ENCODE measurements at regions not wholly inside any gene's neighbourhood (a gene's known extent, or its start where the extent isn't known, plus 50 kb on each side); places are given as distances from the start of the nearest gene placed in this dataset.
"Not testable (repeated sequence)": the region's sequence is repeated elsewhere in the genome, so short reads cannot be mapped to it uniquely, and the experiment has no call there.

- no peak for FAIRE-seq
- ChIA-PET POLR2A (no interaction called here), CTCF (ENCODE audit: low intra/inter-chr PET ratio, low total read pairs) (no interaction called here)
- H2AFZ ChIP-seq (ENCODE audit: low read length): no peak overlapping the region
- no peak overlapping the region for H3K4me3 ChIP-seq (replicated peaks in 1 of 3; ENCODE audit: insufficient read depth in 1 of 3, low read depth in 2 of 3, low read length in 3 of 3)
- no peaks in the 10 kb centered on the region for H3K9me3 ChIP-seq (ENCODE audit: low read length)
- no peak overlapping the region for H3K27ac ChIP-seq (ENCODE audit: extremely low read length, insufficient read depth, low read length)
- intact Hi-C loops (cut with micrococcal nuclease; ENCODE audit: unreplicated experiment): no loop called here
- H3K4me2 ChIP-seq (ENCODE audit: low read depth, low read length): no peak overlapping the region
- no peaks in the 10 kb centered on the region for H3K79me2 ChIP-seq (ENCODE audit: insufficient read depth, low read length)
- no peak overlapping the region for H3K9ac ChIP-seq (ENCODE audit: insufficient read depth, low read depth, low read length)
- TF ChIP-seq ASH2L (IDR thresholded peaks at IDR 0.05; ENCODE audit: insufficient read length, low read depth, low read length): no peak
- H4K20me1 ChIP-seq (ENCODE audit: insufficient read depth, low read length): no peaks in the 10 kb centered on the region
- BruUV-seq (replicated peaks): no TSS peak
- no peak for DNase-seq (ENCODE audit: low spot score)
- H3K36me3 ChIP-seq (replicated peaks in 1 of 2; ENCODE audit: control insufficient read depth in 1 of 2, insufficient read depth in 2 of 2, low read length in 2 of 2): no peaks in the 10 kb centered on the region
- in situ Hi-C loops (cut with HindIII; ENCODE audit: extremely low pct_ligation_motif_present, low pct_unique_long_range_greater_than_20kb): no loop called here
- no peaks in the 10 kb centered on the region for H3K27me3 ChIP-seq (ENCODE audit: control insufficient read depth in 1 of 2, insufficient read depth in 2 of 2, low read length in 2 of 2)
- 3% methylated on average over 3 of the region's 3 CpGs for WGBS (ENCODE audit: low lambda C conversion rate)
- H3K4me1 ChIP-seq (ENCODE audit: insufficient read depth, low read length): no peaks in the 10 kb centered on the region
- no peak for ATAC-seq
Observed at GRCh38 chr15:34653992-34654391, 70.5 kb upstream of the GOLGA8B start.

GRCh38 chr15:34653326-34653725 is 69.9 kb upstream of the GOLGA8B start:
- H3K9ac ChIP-seq (ENCODE audit: insufficient read depth, low read depth, low read length); H2AFZ ChIP-seq (ENCODE audit: low read length); CTCF ChIA-PET (ENCODE audit: low intra/inter-chr PET ratio, low total read pairs); DNase-seq (ENCODE audit: low spot score); POLR2A ChIA-PET; ATAC-seq; H3K4me3 ChIP-seq (replicated peaks in 1 of 3; ENCODE audit: insufficient read depth in 1 of 3, low read depth in 2 of 3, low read length in 3 of 3); FAIRE-seq; H3K79me2 ChIP-seq (ENCODE audit: insufficient read depth, low read length); H4K20me1 ChIP-seq (ENCODE audit: insufficient read depth, low read length); H3K27ac ChIP-seq (ENCODE audit: extremely low read length, insufficient read depth, low read length); H3K36me3 ChIP-seq (replicated peaks in 1 of 2; ENCODE audit: control insufficient read depth in 1 of 2, insufficient read depth in 2 of 2, low read length in 2 of 2); BruUV-seq (replicated peaks); H3K27me3 ChIP-seq (ENCODE audit: control insufficient read depth in 1 of 2, insufficient read depth in 2 of 2, low read length in 2 of 2); in situ Hi-C loops (cut with HindIII; ENCODE audit: extremely low pct_ligation_motif_present, low pct_unique_long_range_greater_than_20kb); H3K9me3 ChIP-seq (ENCODE audit: low read length); H3K4me1 ChIP-seq (ENCODE audit: insufficient read depth, low read length); H3K4me2 ChIP-seq (ENCODE audit: low read depth, low read length); intact Hi-C loops (cut with micrococcal nuclease; ENCODE audit: unreplicated experiment): not testable (repeated sequence)
- WGBS (ENCODE audit: low lambda C conversion rate): 0% methylated on average over 1 of the region's 3 CpGs

GRCh38 chr15:34652726-34653033 is 69.2 kb upstream of the GOLGA8B start:
- H3K79me2 ChIP-seq (ENCODE audit: insufficient read depth, low read length): no peaks in the 10 kb centered on the region
- DNase-seq (ENCODE audit: low spot score): no peak
- no peak overlapping the region for H2AFZ ChIP-seq (ENCODE audit: low read length)
- no peak overlapping the region for H3K4me2 ChIP-seq (ENCODE audit: low read depth, low read length)
- H3K4me3 ChIP-seq (replicated peaks in 1 of 3; ENCODE audit: insufficient read depth in 1 of 3, low read depth in 2 of 3, low read length in 3 of 3): no peak overlapping the region
- CTCF ChIA-PET (ENCODE audit: low intra/inter-chr PET ratio, low total read pairs): no interaction called here
- no TSS peak for BruUV-seq (replicated peaks)
- no peak overlapping the region for H3K9ac ChIP-seq (ENCODE audit: insufficient read depth, low read depth, low read length)
- H3K27ac ChIP-seq (ENCODE audit: extremely low read length, insufficient read depth, low read length): no peak overlapping the region
- H4K20me1 ChIP-seq (ENCODE audit: insufficient read depth, low read length): no peaks in the 10 kb centered on the region
- H3K4me1 ChIP-seq (ENCODE audit: insufficient read depth, low read length): no peaks in the 10 kb centered on the region
- no peaks in the 10 kb centered on the region for H3K36me3 ChIP-seq (replicated peaks in 1 of 2; ENCODE audit: control insufficient read depth in 1 of 2, insufficient read depth in 2 of 2, low read length in 2 of 2)
- no peaks in the 10 kb centered on the region for H3K9me3 ChIP-seq (ENCODE audit: low read length)
- ATAC-seq: no peak
- in situ Hi-C loops (cut with HindIII; ENCODE audit: extremely low pct_ligation_motif_present, low pct_unique_long_range_greater_than_20kb) (no loop called here), intact Hi-C loops (cut with micrococcal nuclease; ENCODE audit: unreplicated experiment) (no loop called here)
- H3K27me3 ChIP-seq (ENCODE audit: control insufficient read depth in 1 of 2, insufficient read depth in 2 of 2, low read length in 2 of 2): no peaks in the 10 kb centered on the region
- FAIRE-seq: no peak
- TF ChIP-seq AGO1 (IDR thresholded peaks at IDR 0.05; ENCODE audit: low read depth, low read length, poor library complexity, severe bottlenecking): no peak
- no peak for TF ChIP-seq CBX2 (IDR thresholded peaks at IDR 0.05; ENCODE audit: low read depth, low read length)
- TF ChIP-seq CBX2 (CRISPR knock-in tag; IDR thresholded peaks at IDR 0.05; ENCODE audit: low read depth): no peak
- TF ChIP-seq HMGXB4 (CRISPR knock-in tag; IDR thresholded peaks at IDR 0.05; ENCODE audit: borderline replicate concordance in 1 of 2, low read depth in 1 of 2): no peak
- TF ChIP-seq ZNF614 (CRISPR knock-in tag; IDR thresholded peaks at IDR 0.05; ENCODE audit: borderline replicate concordance): no peak
- TF ChIP-seq SMAD9 (CRISPR knock-in tag; IDR thresholded peaks at IDR 0.05): no peak
- TF ChIP-seq KDM3A (CRISPR knock-in tag; IDR thresholded peaks at IDR 0.05; ENCODE audit: low read depth): no peak
- TF ChIP-seq ZNF709 (CRISPR knock-in tag; IDR thresholded peaks at IDR 0.05): no peak
- no peak for TF ChIP-seq ZNF619 (CRISPR knock-in tag; IDR thresholded peaks at IDR 0.05)
- POLR2A ChIA-PET: no interaction called here
